Glutamatergic neuron (in vitro differentiated cells): ENCODE measurements at regions not wholly inside any gene's neighbourhood (a gene's known extent, or its start where the extent isn't known, plus 50 kb on each side); places are given as distances from the start of the nearest gene placed in this dataset.
"Not testable (repeated sequence)": the region's sequence is repeated elsewhere in the genome, so short reads cannot be mapped to it uniquely, and the experiment has no call there.

Source experiments
- DNase-seq: peaks from one replicate; pipeline ENCODE4 v3.0.0; 2022
- H3K27ac Mint-ChIP-seq: one replicate; pipeline ENCODE4 v1.8.0; 2020; ENCODE audit warnings: mild to moderate bottlenecking, mixed read lengths, inconsistent platforms; ENCODE audit not compliant: unreplicated experiment
- H3K27me3 Mint-ChIP-seq: one replicate; pipeline ENCODE4 v1.8.0; 2020; ENCODE audit warnings: mild to moderate bottlenecking, moderate library complexity, mixed read lengths, inconsistent platforms; ENCODE audit not compliant: unreplicated experiment
- H3K36me3 Mint-ChIP-seq: one replicate; pipeline ENCODE4 v1.8.0; 2020; ENCODE audit warnings: mild to moderate bottlenecking, mixed read lengths, inconsistent platforms; ENCODE audit not compliant: unreplicated experiment
- H3K4me1 Mint-ChIP-seq: one replicate; pipeline ENCODE4 v1.8.0; 2020; ENCODE audit warnings: mild to moderate bottlenecking, low read depth, mixed read lengths, inconsistent platforms; ENCODE audit not compliant: unreplicated experiment
- H3K4me3 Mint-ChIP-seq: one replicate; pipeline ENCODE4 v1.8.0; 2020; ENCODE audit warnings: mild to moderate bottlenecking, mixed read lengths, inconsistent platforms; ENCODE audit not compliant: unreplicated experiment
- H3K9me3 Mint-ChIP-seq: one replicate; pipeline ENCODE4 v1.8.0; 2020; ENCODE audit warnings: mild to moderate bottlenecking, moderate library complexity, mixed read lengths, inconsistent platforms; ENCODE audit not compliant: unreplicated experiment
- TF ChIP-seq, protein P1 (sequence below): fragments of 200-600 bp; sonication (generic); IDR thresholded peaks from one replicate; pipeline ENCODE4 v1.5.0; 2021; ENCODE audit not compliant: partially characterized antibody, unreplicated experiment

DNA sequence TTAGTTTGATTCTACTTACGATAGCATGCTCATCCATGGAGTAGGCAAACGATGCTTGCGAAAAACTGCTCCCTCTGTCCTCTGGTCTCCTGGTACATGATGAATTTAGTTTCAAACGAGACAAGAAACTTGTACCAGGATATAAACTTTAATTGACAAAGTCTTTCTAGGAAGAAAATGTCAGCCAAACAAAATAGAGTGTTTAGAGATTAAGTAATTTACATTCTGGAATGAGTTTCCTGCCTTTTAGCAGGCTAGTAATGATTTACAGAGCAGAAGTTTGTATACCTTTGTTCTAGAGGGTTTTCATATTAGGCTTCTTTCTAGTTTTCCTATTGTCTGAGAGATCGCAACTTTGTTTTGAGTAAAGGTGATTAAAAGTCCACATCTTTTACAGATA lies 206.9 kb downstream of the RPL10L start:
- TF ChIP-seq, protein P1, sequence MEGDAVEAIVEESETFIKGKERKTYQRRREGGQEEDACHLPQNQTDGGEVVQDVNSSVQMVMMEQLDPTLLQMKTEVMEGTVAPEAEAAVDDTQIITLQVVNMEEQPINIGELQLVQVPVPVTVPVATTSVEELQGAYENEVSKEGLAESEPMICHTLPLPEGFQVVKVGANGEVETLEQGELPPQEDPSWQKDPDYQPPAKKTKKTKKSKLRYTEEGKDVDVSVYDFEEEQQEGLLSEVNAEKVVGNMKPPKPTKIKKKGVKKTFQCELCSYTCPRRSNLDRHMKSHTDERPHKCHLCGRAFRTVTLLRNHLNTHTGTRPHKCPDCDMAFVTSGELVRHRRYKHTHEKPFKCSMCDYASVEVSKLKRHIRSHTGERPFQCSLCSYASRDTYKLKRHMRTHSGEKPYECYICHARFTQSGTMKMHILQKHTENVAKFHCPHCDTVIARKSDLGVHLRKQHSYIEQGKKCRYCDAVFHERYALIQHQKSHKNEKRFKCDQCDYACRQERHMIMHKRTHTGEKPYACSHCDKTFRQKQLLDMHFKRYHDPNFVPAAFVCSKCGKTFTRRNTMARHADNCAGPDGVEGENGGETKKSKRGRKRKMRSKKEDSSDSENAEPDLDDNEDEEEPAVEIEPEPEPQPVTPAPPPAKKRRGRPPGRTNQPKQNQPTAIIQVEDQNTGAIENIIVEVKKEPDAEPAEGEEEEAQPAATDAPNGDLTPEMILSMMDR, result no peak
- Mint-ChIP-seq H3K4me1 (no peaks in the 10 kb centered on the region), H3K36me3 (no peaks in the 10 kb centered on the region), H3K4me3 (no peak overlapping the region), H3K9me3 (no peaks in the 10 kb centered on the region), H3K27me3 (peaks cover 3% of the 10 kb centered on the region), H3K27ac (no peak overlapping the region)
- DNase-seq, result no peak

DNA sequence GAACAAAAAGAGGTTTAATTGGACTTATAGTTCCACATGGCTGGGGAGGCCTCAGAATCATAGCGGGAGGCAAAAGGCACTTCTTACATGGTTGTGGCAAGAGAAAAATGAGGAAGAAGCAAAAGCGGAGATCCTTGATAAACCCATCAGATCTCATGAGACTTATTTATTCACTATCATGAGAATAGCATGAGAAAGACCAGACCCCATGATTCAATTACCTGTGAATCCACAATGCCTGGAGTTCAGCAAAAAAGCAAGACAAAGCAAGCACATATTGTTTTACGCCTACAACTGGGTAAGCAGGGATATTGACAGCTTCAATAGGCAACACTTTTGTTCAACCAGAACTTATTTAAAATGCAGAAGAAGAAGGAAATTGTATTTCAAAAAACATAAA lies 218.2 kb downstream of the RPL10L start:
- no peaks in the 10 kb centered on the region for H3K9me3 Mint-ChIP-seq
- H3K4me3 Mint-ChIP-seq, result no peak overlapping the region
- no peak for DNase-seq
- no peaks in the 10 kb centered on the region for H3K27me3 Mint-ChIP-seq
- no peak overlapping the region for H3K27ac Mint-ChIP-seq
- TF ChIP-seq, protein P1, result no peak
- no peaks in the 10 kb centered on the region for H3K4me1 Mint-ChIP-seq
- no peaks in the 10 kb centered on the region for H3K36me3 Mint-ChIP-seq

DNA sequence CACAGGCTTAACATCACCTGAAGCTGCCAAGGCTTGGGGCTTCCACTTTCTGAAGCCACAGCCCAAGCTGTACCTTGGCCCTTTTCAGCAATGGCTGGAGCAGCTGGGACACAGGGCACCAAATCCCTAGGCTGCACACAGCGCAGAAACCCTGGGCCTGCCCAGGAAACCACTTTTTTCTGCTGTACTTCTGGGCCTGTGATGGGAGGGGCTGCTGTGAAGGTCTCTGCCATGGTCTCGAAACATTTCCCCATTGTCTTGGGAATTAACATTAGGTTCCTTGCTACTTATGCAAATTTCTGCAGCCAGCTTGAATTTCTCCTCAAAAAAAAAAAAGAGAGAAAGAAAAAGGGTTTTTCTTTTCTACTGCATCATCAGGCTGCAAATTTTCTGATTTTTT lies 219.1 kb downstream of the RPL10L start:
- DNase-seq, result no peak
- Mint-ChIP-seq H3K9me3 (no peaks in the 10 kb centered on the region), H3K27ac (no peak overlapping the region), H3K27me3 (no peaks in the 10 kb centered on the region), H3K4me3 (no peak overlapping the region), H3K36me3 (no peaks in the 10 kb centered on the region), H3K4me1 (no peaks in the 10 kb centered on the region)
- TF ChIP-seq, protein P1, result no peak

DNA sequence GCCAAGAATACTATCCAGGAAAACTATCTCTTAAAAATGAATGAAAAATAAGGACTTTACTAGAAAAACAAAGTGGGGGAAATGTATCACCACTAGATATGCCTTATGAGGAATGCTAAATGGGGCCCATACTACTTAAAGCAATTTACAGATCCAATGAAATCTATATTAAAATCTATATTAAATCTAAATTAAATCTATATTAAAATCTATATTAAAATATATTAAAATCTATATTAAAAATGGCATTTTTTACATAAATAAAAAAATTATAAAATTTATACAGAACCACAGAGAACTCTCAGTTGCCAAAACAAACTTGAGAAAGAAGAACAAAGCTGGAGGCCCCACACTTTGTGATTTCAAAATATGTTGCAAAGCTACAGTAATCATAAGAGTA lies 234.5 kb downstream of the RPL10L start:
- Mint-ChIP-seq H3K36me3 (peaks cover 8% of the 10 kb centered on the region), H3K27ac (no peak overlapping the region), H3K27me3 (no peaks in the 10 kb centered on the region), H3K9me3 (peaks cover 1% of the 10 kb centered on the region), H3K4me1 (no peaks in the 10 kb centered on the region), H3K4me3 (no peak overlapping the region)
- no peak for DNase-seq
- TF ChIP-seq, protein P1, result no peak

DNA sequence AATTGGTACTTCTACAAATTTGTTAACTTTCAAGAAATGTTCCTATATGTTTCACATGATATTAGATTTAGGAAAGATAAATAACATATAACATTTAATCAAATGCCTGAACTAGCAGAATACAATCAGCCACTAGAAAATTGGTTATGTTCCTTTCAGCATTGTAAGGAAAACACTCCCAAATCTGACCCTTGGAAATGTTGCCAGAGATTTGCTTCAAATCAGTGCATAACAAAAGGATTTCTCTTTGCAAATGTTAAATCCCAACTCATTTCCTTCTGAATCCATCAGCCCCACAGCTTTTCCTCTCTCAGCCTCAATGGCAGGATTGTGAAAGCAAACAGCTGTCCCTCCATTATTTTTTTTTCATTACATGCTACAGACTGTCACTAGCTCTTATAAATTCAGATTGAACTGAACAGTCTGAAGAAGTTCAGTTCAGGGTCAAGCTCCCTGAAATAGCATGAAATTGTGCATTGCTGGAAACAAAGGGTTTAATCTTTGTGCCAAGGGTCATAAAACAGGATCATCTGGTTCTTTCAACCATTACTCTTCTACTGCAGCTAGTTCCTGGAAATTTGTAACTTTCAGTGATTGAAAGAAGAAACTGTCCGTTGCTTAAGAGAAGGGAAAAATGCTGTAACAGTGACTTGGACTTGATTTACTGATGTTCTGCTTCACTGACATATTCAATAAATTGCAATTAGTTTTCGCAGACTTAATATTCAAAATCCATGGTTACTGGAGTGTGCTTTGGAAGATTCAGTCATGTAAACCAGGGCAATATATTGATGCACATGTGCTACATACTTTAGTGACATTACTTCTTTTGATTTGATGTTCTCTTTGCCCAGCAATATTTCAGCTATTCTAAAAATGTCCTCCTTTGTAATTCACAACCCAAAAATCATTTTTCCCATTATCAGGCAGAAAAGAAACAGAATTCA lies 246.4 kb downstream of the RPL10L start:
- peaks cover 5% of the 10 kb centered on the region for H3K4me1 Mint-ChIP-seq
- TF ChIP-seq, protein P1, result no peak
- H3K9me3 Mint-ChIP-seq, result no peaks in the 10 kb centered on the region
- no peak overlapping the region for H3K4me3 Mint-ChIP-seq
- H3K27me3 Mint-ChIP-seq, result no peaks in the 10 kb centered on the region
- H3K27ac Mint-ChIP-seq, result no peak overlapping the region
- no peak for DNase-seq
- no peaks in the 10 kb centered on the region for H3K36me3 Mint-ChIP-seq

DNA sequence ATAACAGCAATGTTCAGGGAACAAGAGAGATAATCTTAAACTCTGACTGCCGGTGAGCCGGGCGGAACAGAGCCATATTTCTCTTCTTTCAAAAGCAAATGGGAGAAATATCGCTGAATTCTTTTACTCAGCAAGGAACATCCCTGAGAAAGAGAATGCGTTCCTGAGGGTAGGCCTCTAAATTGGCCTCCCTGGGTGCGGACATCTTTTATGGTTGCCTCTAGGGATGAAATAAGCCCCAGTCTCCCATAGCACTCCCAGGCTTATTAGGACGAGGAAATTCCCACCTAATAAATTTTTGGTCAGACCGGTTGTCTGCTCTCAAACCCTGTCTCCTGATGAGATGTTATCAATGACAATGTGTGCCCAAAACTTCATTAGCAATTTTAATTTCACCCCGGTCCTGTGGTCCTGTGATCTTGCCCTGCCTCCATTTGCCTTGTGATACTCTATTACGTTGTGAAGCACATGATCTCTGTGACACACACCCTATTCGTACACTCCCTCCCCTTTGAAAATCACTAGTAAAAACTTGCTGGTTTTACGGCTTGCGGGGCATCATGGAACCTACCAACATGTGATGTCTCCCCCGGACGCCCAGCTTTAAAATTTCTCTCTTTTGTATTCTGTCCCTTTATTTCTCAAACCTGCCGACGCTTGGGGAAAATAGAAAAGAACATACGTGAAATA lies 249.4 kb downstream of the RPL10L start:
- H3K4me1 Mint-ChIP-seq, DNase-seq, H3K27me3 Mint-ChIP-seq, H3K4me3 Mint-ChIP-seq, H3K9me3 Mint-ChIP-seq, H3K36me3 Mint-ChIP-seq, H3K27ac Mint-ChIP-seq: not testable (repeated sequence)
